SK-N-SH (cell line): ENCODE measurements at regions not wholly inside any gene's neighbourhood (a gene's known extent, or its start where the extent isn't known, plus 50 kb on each side); places are given as distances from the start of the nearest gene placed in this dataset.

ENCODE experiments used
- CTCF ChIA-PET: fragments of 300-600, 350-600 bp; formaldehyde crosslinking; extraction: SDS; loops from one replicate; lab custom pipeline; 2021; lab: Yijun Ruan, JAX
- POLR2A ChIA-PET: fragments of 350-600 bp; sonication (Branson Sonifier 250); formaldehyde crosslinking; extraction: SDS; loops from one replicate; lab custom pipeline; 2020; ENCODE audit warnings: antibody characterized with exemption, inconsistent platforms; lab: Yijun Ruan, JAX
- DNase-seq: peaks from one replicate; pipeline ENCODE4 v3.0.0; 2012
- H2AFZ ChIP-seq: fragments of 200-600 bp; sonication (generic); 2 replicates; pipeline ENCODE4 v1.8.1; 2016; ENCODE audit warnings: antibody characterized with exemption, mild to moderate bottlenecking, low read depth
- H3F3A ChIP-seq: fragments of 200-600 bp; sonication (generic); replicated peaks from 2 replicates; pipeline ENCODE3; 2016; ENCODE audit warnings: antibody characterized with exemption, mild to moderate bottlenecking; ENCODE audit not compliant: insufficient read depth
- H3K27ac ChIP-seq, 2 experiments: fragments of 200-500 bp in 1 of 2; fragments of 200-600 bp in 1 of 2; sonication (Bioruptor generic) in 1 of 2; sonication (generic), shearing (Covaris generic) in 1 of 2; 2 replicates each; pipeline versions ENCODE4 v1.5.1 to v1.6.1; 2014 to 2016; ENCODE audit warnings: low read depth in 2 of 2, inconsistent platforms in 1 of 2, low read length in 1 of 2, mild to moderate bottlenecking in 1 of 2, mixed read lengths in 1 of 2
- H3K27me3 ChIP-seq: fragments of 200-600 bp; sonication (generic), shearing (Covaris generic); 2 replicates; pipeline ENCODE4 v1.6.1; 2016; ENCODE audit warnings: mixed run types; ENCODE audit not compliant: insufficient read depth
- H3K36me3 ChIP-seq, 2 experiments: fragments of 200-500 bp in 1 of 2; fragments of 200-600 bp in 1 of 2; sonication (Bioruptor generic) in 1 of 2; sonication (generic) in 1 of 2; replicated peaks in 1 of 2; 2 replicates each; pipeline versions ENCODE3 to v1.5.1; 2014 to 2016; ENCODE audit warnings: low read length in 1 of 2, mild to moderate bottlenecking in 1 of 2; ENCODE audit not compliant: insufficient read depth in 2 of 2, control insufficient read depth in 1 of 2
- H3K4me1 ChIP-seq, 2 experiments: fragments of 200-500 bp in 1 of 2; fragments of 200-600 bp in 1 of 2; sonication (Bioruptor generic) in 1 of 2; sonication (generic), shearing (Covaris generic) in 1 of 2; 2 replicates each; pipeline versions ENCODE4 v1.5.1 to v1.6.1; 2014 to 2016; ENCODE audit warnings: low read depth in 1 of 2, low read length in 1 of 2, mixed run types in 1 of 2; ENCODE audit not compliant: insufficient read depth in 2 of 2, control insufficient read depth in 1 of 2
- H3K4me2 ChIP-seq: fragments of 200-600 bp; sonication (generic), shearing (Covaris generic); 2 replicates; pipeline ENCODE4 v1.6.1; 2017; ENCODE audit warnings: mixed run types
- H3K4me3 ChIP-seq, 2 experiments: fragments of 200-500 bp in 1 of 2; fragments of 200-600 bp in 1 of 2; sonication (Bioruptor generic) in 1 of 2; sonication (generic), shearing (Covaris generic) in 1 of 2; 2 replicates each; pipeline versions ENCODE4 v1.5.1 to v1.8.1; 2014 to 2016; ENCODE audit warnings: low read depth in 2 of 2, inconsistent platforms in 1 of 2, low read length in 1 of 2, mild to moderate bottlenecking in 1 of 2, mixed read lengths in 1 of 2, moderate library complexity in 1 of 2
- H3K79me2 ChIP-seq: fragments of 200-600 bp; sonication (generic); 2 replicates; pipeline ENCODE4 v1.8.1; 2017; ENCODE audit warnings: mild to moderate bottlenecking; ENCODE audit not compliant: insufficient read depth
- H3K9ac ChIP-seq: fragments of 200-600 bp; sonication (generic); 2 replicates; pipeline ENCODE4 v1.6.1; 2017; ENCODE audit warnings: mixed run types
- H3K9me2 ChIP-seq: fragments of 200-600 bp; sonication (generic); 2 replicates; pipeline ENCODE4 v1.6.1; 2017; ENCODE audit warnings: mixed run types
- H3K9me3 ChIP-seq: fragments of 200-600 bp; sonication (generic); 2 replicates; pipeline ENCODE4 v1.6.1; 2017; ENCODE audit warnings: mixed run types, mild to moderate bottlenecking, moderate library complexity
- H4K20me1 ChIP-seq: fragments of 200-600 bp; sonication (generic); 2 replicates; pipeline ENCODE4 v1.6.1; 2017; ENCODE audit warnings: mild to moderate bottlenecking, mixed run types; ENCODE audit not compliant: insufficient read depth
- FOSL2 ChIP-seq: IDR thresholded peaks from 2 replicates; pipeline ENCODE4 v1.4.0; 2012; ENCODE audit warnings: low read depth, mild to moderate bottlenecking, moderate library complexity, borderline replicate concordance
- IRF3 ChIP-seq: fragments of 150-350 bp; IDR thresholded peaks from 2 replicates; pipeline ENCODE4 v1.6.1; 2016; ENCODE audit warnings: mild to moderate bottlenecking, low read depth, low read length
- MAX ChIP-seq: IDR thresholded peaks from 2 replicates; pipeline ENCODE4 v1.4.0; 2012; ENCODE audit warnings: low read depth
- NFIC ChIP-seq: IDR thresholded peaks from 2 replicates; pipeline ENCODE4 v1.4.0; 2012; ENCODE audit warnings: borderline replicate concordance
- RCOR1 ChIP-seq: fragments of 150-350 bp; IDR thresholded peaks from 2 replicates; pipeline ENCODE4 v1.6.1; 2017; ENCODE audit warnings: antibody characterized with exemption, low read length
- RFX5 ChIP-seq: IDR thresholded peaks from 2 replicates; pipeline ENCODE4 v1.6.1; 2012; ENCODE audit warnings: mild to moderate bottlenecking, improper control_type of control experiment, low read length
- RXRA ChIP-seq: IDR thresholded peaks from 2 replicates; pipeline ENCODE4 v1.4.0; 2012; ENCODE audit warnings: low read depth, mild to moderate bottlenecking, borderline replicate concordance
- SMC3 ChIP-seq: IDR thresholded peaks from 2 replicates; pipeline ENCODE4 v1.6.1; 2012; ENCODE audit warnings: low read depth, low read length, improper control_type of control experiment
- TCF12 ChIP-seq: IDR thresholded peaks from 2 replicates; pipeline ENCODE4 v1.4.0; 2012
- WGBS: methylation state at CpG from one replicate; pipeline ENCODE4 v1.1.6; 2017; ENCODE audit warnings: low lambda C conversion rate; 5-methylcytosine and 5-hydroxymethylcytosine counted together

- no peaks in the 10 kb centered on the region for H3F3A ChIP-seq
- no peak for TF ChIP-seq RXRA
- no peaks in the 10 kb centered on the region for H3K9me3 ChIP-seq
- H3K36me3 ChIP-seq = no peaks in the 10 kb centered on the region
- no peak overlapping the region for H3K27ac ChIP-seq
- no peaks in the 10 kb centered on the region for H3K4me1 ChIP-seq
- no peak overlapping the region for H2AFZ ChIP-seq
- no peaks in the 10 kb centered on the region for H3K9me2 ChIP-seq
- H3K4me2 ChIP-seq = no peak overlapping the region
- no peak overlapping the region for H3K4me3 ChIP-seq
- no peaks in the 10 kb centered on the region for H3K27me3 ChIP-seq
- no peak overlapping the region for H3K9ac ChIP-seq
- H3K79me2 ChIP-seq = no peaks in the 10 kb centered on the region
- H4K20me1 ChIP-seq = no peaks in the 10 kb centered on the region
- POLR2A ChIA-PET = no interaction called here
- CTCF ChIA-PET = no interaction called here
- no peak for DNase-seq
These were observed 215.4 kb downstream of the UACA start for GRCh38 chr15:70547846-70548487.

- H3F3A ChIP-seq = no peaks in the 10 kb centered on the region
- no peaks in the 10 kb centered on the region for H3K36me3 ChIP-seq
- H3K79me2 ChIP-seq = no peaks in the 10 kb centered on the region
- ChIA-PET CTCF (interaction anchor here (1.1 kb wide), 1 partner anchor 57 kb away, joined by 5 read pairs; no protein-coding TSS in a partner anchor), POLR2A (no interaction called here)
- WGBS = 87% methylated on average over 2 of the region's 2 CpGs
- no peak overlapping the region for H2AFZ ChIP-seq
- no peaks in the 10 kb centered on the region for H3K4me1 ChIP-seq
- no peaks in the 10 kb centered on the region; the same call in 1 of the 2 replicates for H3K27me3 ChIP-seq
- no peak overlapping the region for H3K9ac ChIP-seq
- no peak for DNase-seq
- no peaks in the 10 kb centered on the region for H3K9me3 ChIP-seq
- no peak overlapping the region for H3K27ac ChIP-seq
- H3K4me2 ChIP-seq = no peak overlapping the region
- H3K9me2 ChIP-seq = no peaks in the 10 kb centered on the region
- no peak overlapping the region for H3K4me3 ChIP-seq
- H4K20me1 ChIP-seq = no peaks in the 10 kb centered on the region
- TF ChIP-seq IRF3 = no peak
- no peak for TF ChIP-seq SMC3
- no peak for TF ChIP-seq RXRA
- TF ChIP-seq TCF12 = no peak
- TF ChIP-seq RFX5 = no peak
- TF ChIP-seq RCOR1 = no peak
- no peak for TF ChIP-seq NFIC
These were observed 217.8 kb downstream of the UACA start for GRCh38 chr15:70545526-70545925.

- no peak for DNase-seq
- TF ChIP-seq FOSL2 (no peak), MAX (no peak)
- Histone ChIP-seq H2AFZ (no peak overlapping the region), H3F3A (no peaks in the 10 kb centered on the region), H3K9me2 (no peaks in the 10 kb centered on the region), H3K4me3 (no peak overlapping the region), H3K36me3 (no peaks in the 10 kb centered on the region), H3K4me1 (no peaks in the 10 kb centered on the region; a peak in 1 of 4 replicates), H4K20me1 (no peaks in the 10 kb centered on the region), H3K4me2 (no peak overlapping the region), H3K9me3 (no peaks in the 10 kb centered on the region), H3K9ac (no peak overlapping the region), H3K27ac (no peak overlapping the region), H3K79me2 (no peaks in the 10 kb centered on the region), H3K27me3 (no peaks in the 10 kb centered on the region; the same call in none of the 2 replicates)
- 80% methylated on average over 1 of the region's 1 CpG for WGBS
- CTCF ChIA-PET = no interaction called here
- POLR2A ChIA-PET = no interaction called here
These were observed 221.8 kb downstream of the UACA start for GRCh38 chr15:70541511-70541910.
